ENCODE measurements at regions not wholly inside any gene's neighbourhood (a gene's known extent, or its start where the extent isn't known, plus 50 kb on each side); places are given as distances from the start of the nearest gene placed in this dataset.

DNA sequence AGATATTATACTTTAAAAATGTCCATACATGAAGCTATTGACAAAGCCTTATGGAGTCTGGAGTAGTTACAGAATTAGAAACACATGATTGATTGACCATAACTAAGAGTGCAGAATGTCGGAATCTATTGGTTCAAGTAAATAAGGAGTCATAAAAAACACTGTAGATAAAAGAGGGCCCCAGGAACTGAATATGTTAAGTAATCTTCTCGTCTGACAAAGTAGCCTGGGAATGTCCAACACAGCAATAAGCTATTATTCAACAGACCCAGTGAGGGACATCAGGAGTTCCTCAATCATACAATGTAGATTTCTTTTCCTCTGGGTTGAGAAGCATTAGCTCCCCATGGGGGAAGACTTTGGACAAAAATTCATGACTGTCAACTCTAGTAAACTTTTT is 782.0 kb downstream of the SUGCT start:
- no peak for DNase-seq (ENCODE audit: low spot score)
- intact Hi-C loops (cut with DNase I): loop anchor here (10.0 kb wide), 1 partner anchor 142 kb away; no protein-coding TSS in a partner anchor
- Histone ChIP-seq H3K9me3 (no peaks in the 10 kb centered on the region), H3K4me3 (no peak overlapping the region), H3K27me3 (replicated peaks; ENCODE audit: insufficient read depth) (no peaks in the 10 kb centered on the region), H3K4me1 (replicated peaks) (no peaks in the 10 kb centered on the region), H3K36me3 (no peaks in the 10 kb centered on the region), H3K27ac (no peak overlapping the region)
- 90% methylated on average over 2 of the region's 2 CpGs for WGBS
- TF ChIP-seq POLR2A (IDR thresholded peaks at IDR 0.05): no peak
- TF ChIP-seq, protein P1, sequence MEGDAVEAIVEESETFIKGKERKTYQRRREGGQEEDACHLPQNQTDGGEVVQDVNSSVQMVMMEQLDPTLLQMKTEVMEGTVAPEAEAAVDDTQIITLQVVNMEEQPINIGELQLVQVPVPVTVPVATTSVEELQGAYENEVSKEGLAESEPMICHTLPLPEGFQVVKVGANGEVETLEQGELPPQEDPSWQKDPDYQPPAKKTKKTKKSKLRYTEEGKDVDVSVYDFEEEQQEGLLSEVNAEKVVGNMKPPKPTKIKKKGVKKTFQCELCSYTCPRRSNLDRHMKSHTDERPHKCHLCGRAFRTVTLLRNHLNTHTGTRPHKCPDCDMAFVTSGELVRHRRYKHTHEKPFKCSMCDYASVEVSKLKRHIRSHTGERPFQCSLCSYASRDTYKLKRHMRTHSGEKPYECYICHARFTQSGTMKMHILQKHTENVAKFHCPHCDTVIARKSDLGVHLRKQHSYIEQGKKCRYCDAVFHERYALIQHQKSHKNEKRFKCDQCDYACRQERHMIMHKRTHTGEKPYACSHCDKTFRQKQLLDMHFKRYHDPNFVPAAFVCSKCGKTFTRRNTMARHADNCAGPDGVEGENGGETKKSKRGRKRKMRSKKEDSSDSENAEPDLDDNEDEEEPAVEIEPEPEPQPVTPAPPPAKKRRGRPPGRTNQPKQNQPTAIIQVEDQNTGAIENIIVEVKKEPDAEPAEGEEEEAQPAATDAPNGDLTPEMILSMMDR (IDR thresholded peaks at IDR 0.05): no peak
- TF ChIP-seq POLR2AphosphoS5 (IDR thresholded peaks at IDR 0.05): no peak

DNA sequence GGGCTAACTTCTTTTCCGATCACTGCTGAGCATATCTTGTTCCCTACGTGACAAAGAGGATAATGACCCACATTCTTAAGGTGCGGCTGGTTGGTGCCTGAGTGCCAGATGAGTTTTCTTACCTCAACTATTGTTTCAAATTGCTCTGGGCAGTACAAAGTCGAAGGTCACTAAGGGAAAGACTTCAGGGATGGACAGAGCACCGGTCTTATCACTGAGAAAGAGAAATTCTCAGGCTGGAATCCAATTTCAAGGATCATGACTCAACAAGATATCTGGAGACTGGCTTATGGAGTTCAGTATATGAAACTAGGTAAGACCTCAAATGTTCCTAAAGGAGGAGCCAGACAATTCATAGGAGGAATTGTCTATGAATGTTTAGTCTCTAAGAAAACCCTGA is 780.3 kb downstream of the SUGCT start:
- no peaks in the 10 kb centered on the region for H3K9me3 ChIP-seq
- intact Hi-C loops (cut with DNase I): loop anchor here (10.0 kb wide), 1 partner anchor 140 kb away; no protein-coding TSS in a partner anchor
- H3K4me3 ChIP-seq: no peak overlapping the region
- no peaks in the 10 kb centered on the region for H3K36me3 ChIP-seq
- TF ChIP-seq POLR2A (IDR thresholded peaks at IDR 0.05) (no peak), POLR2AphosphoS5 (IDR thresholded peaks at IDR 0.05) (no peak)
- TF ChIP-seq, protein P1 (IDR thresholded peaks at IDR 0.05): no peak
- H3K27ac ChIP-seq: no peak overlapping the region
- 90% methylated on average over 5 of the region's 5 CpGs for WGBS
- no peaks in the 10 kb centered on the region for H3K27me3 ChIP-seq (replicated peaks; ENCODE audit: insufficient read depth)
- no peaks in the 10 kb centered on the region for H3K4me1 ChIP-seq (replicated peaks)
- no peak for DNase-seq (ENCODE audit: low spot score)
